ENCODE measurements at regions not wholly inside any gene's neighbourhood (a gene's known extent, or its start where the extent isn't known, plus 50 kb on each side); places are given as distances from the start of the nearest gene placed in this dataset.

DNA sequence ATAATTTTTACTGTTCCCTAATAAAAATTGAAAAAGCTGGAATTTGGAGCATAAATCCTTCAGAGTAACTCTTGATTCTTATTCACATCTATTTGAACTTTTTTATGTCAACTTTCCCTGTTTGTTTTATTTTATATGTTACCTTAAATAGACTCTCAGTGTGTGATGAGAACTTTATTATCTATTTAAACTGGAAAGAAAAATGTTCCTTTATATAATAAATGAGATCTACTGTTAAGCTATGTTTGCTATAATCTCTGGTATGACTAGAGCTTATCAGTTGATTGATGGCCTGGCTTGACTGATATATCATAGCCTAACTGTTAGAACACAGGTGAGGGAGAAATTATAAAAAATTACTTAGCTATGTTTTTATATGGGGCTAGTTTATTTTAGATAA is 330.6 kb upstream of the EPHA6 start:
- no peaks in the 10 kb centered on the region for H3K36me3 ChIP-seq
- H3K27me3 ChIP-seq = no peaks in the 10 kb centered on the region
- intact Hi-C loops (cut with DNase I) = no loop called here
- no peak overlapping the region for H3K4me3 ChIP-seq
- no peak for DNase-seq
- H3K27ac ChIP-seq = no peak overlapping the region
- H3K4me1 ChIP-seq (ENCODE audit: insufficient read depth) = no peaks in the 10 kb centered on the region
- TF ChIP-seq, protein P1, sequence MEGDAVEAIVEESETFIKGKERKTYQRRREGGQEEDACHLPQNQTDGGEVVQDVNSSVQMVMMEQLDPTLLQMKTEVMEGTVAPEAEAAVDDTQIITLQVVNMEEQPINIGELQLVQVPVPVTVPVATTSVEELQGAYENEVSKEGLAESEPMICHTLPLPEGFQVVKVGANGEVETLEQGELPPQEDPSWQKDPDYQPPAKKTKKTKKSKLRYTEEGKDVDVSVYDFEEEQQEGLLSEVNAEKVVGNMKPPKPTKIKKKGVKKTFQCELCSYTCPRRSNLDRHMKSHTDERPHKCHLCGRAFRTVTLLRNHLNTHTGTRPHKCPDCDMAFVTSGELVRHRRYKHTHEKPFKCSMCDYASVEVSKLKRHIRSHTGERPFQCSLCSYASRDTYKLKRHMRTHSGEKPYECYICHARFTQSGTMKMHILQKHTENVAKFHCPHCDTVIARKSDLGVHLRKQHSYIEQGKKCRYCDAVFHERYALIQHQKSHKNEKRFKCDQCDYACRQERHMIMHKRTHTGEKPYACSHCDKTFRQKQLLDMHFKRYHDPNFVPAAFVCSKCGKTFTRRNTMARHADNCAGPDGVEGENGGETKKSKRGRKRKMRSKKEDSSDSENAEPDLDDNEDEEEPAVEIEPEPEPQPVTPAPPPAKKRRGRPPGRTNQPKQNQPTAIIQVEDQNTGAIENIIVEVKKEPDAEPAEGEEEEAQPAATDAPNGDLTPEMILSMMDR (IDR thresholded peaks at IDR 0.05) = no peak
- no peak for TF ChIP-seq EP300 (IDR thresholded peaks at IDR 0.05)
- TF ChIP-seq POLR2A (IDR thresholded peaks at IDR 0.05) = no peak
- no peaks in the 10 kb centered on the region for H3K9me3 ChIP-seq

GRCh38 chr3:96488708-96489107 is 325.7 kb upstream of the EPHA6 start:
- no peak for DNase-seq
- TF ChIP-seq, protein P1 (IDR thresholded peaks at IDR 0.05) = no peak
- TF ChIP-seq EP300 (IDR thresholded peaks at IDR 0.05) (no peak), POLR2A (IDR thresholded peaks at IDR 0.05) (no peak)
- Histone ChIP-seq H3K27me3 (no peaks in the 10 kb centered on the region), H3K27ac (no peak overlapping the region), H3K4me1 (ENCODE audit: insufficient read depth) (no peaks in the 10 kb centered on the region), H3K4me3 (no peak overlapping the region), H3K36me3 (no peaks in the 10 kb centered on the region), H3K9me3 (no peaks in the 10 kb centered on the region)
- intact Hi-C loops (cut with DNase I) = no loop called here
- WGBS, 3 donors = 74 to 85% (median 82%) methylated on average over 4 of the region's 4 CpGs

- Histone ChIP-seq H3K9me3 (no peaks in the 10 kb centered on the region), H3K4me1 (ENCODE audit: insufficient read depth) (no peaks in the 10 kb centered on the region), H3K4me3 (no peak overlapping the region), H3K27ac (no peak overlapping the region), H3K36me3 (no peaks in the 10 kb centered on the region), H3K27me3 (no peaks in the 10 kb centered on the region)
- TF ChIP-seq POLR2A (IDR thresholded peaks at IDR 0.05) (no peak), EP300 (IDR thresholded peaks at IDR 0.05) (no peak)
- TF ChIP-seq, protein P1 (IDR thresholded peaks at IDR 0.05) = no peak
- DNase-seq = no peak
- intact Hi-C loops (cut with DNase I) = no loop called here
These were observed 323.4 kb upstream of the EPHA6 start for GRCh38 chr3:96491023-96491422.

GRCh38 chr3:96491868-96492267 is 322.5 kb upstream of the EPHA6 start:
- no peak overlapping the region for H3K4me3 ChIP-seq
- no peaks in the 10 kb centered on the region for H3K4me1 ChIP-seq (ENCODE audit: insufficient read depth)
- H3K27me3 ChIP-seq = no peaks in the 10 kb centered on the region
- DNase-seq = no peak
- H3K9me3 ChIP-seq = no peaks in the 10 kb centered on the region
- TF ChIP-seq EP300 (IDR thresholded peaks at IDR 0.05) (no peak), POLR2A (IDR thresholded peaks at IDR 0.05) (no peak)
- TF ChIP-seq, protein P1 (IDR thresholded peaks at IDR 0.05) = no peak
- no peaks in the 10 kb centered on the region for H3K36me3 ChIP-seq
- intact Hi-C loops (cut with DNase I) = no loop called here
- no peak overlapping the region for H3K27ac ChIP-seq

DNA sequence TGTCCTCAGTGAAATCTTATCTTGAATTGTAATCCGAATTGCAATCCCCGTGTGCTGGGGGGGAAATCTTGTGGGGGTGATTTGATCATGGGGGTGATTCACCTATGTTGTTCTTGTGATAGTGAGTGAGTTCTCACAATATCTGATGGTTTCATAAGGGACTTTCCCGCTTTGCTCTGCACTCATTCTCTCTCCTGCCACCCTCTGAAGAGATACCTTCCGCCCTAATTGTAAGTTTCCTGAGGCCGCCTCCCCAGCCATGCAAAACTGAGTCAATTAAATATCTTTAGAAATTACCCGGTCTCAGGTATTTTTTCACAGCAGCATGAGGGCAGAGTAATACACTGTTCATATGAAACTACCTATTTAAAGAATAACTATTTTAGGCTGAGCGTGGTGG is 304.1 kb upstream of the EPHA6 start:
- intact Hi-C loops (cut with DNase I) = no loop called here
- no peaks in the 10 kb centered on the region for H3K27me3 ChIP-seq

More for the DNA sequence above, 304.1 kb upstream of the EPHA6 start:
- H3K9me3 ChIP-seq = no peaks in the 10 kb centered on the region
- H3K27ac ChIP-seq = no peak overlapping the region
- TF ChIP-seq POLR2A (IDR thresholded peaks at IDR 0.05) = no peak
- TF ChIP-seq EP300 (IDR thresholded peaks at IDR 0.05) = no peak
- TF ChIP-seq, protein P1 (IDR thresholded peaks at IDR 0.05) = no peak
- H3K36me3 ChIP-seq = no peaks in the 10 kb centered on the region
- H3K4me3 ChIP-seq = no peak overlapping the region
- no peaks in the 10 kb centered on the region for H3K4me1 ChIP-seq (ENCODE audit: insufficient read depth)
- no peak for DNase-seq
- WGBS, 3 donors = 85 to 91% (median 87%) methylated on average over 7 of the region's 7 CpGs
